Mucosa of stomach (tissue), 1 donor: ENCODE measurements at regions not wholly inside any gene's neighbourhood (a gene's known extent, or its start where the extent isn't known, plus 50 kb on each side); places are given as distances from the start of the nearest gene placed in this dataset.

Experiments
- H3K27me3 ChIP-seq: one replicate; pipeline ENCODE4 v1.7.0; 2013; ENCODE audit warnings: mild to moderate bottlenecking, low read length; ENCODE audit not compliant: control insufficient read depth, insufficient read depth
- H3K36me3 ChIP-seq: one replicate; pipeline ENCODE4 v1.7.0; 2013; ENCODE audit warnings: low read length; ENCODE audit not compliant: control insufficient read depth, insufficient read depth
- H3K4me1 ChIP-seq: one replicate; pipeline ENCODE4 v1.7.0; 2013; ENCODE audit warnings: mild to moderate bottlenecking, low read length; ENCODE audit not compliant: control insufficient read depth, insufficient read depth
- H3K4me3 ChIP-seq: one replicate; pipeline ENCODE4 v1.7.0; 2013; ENCODE audit warnings: low read length
- H3K9ac ChIP-seq: one replicate; pipeline ENCODE4 v1.7.0; 2013; ENCODE audit warnings: mild to moderate bottlenecking, low read length, moderate library complexity
- H3K9me3 ChIP-seq: one replicate; pipeline ENCODE4 v1.7.0; 2013; ENCODE audit warnings: mild to moderate bottlenecking, low read length, moderate library complexity; ENCODE audit not compliant: control insufficient read depth
- donor health status: Pancreatic carcinoma.

DNA sequence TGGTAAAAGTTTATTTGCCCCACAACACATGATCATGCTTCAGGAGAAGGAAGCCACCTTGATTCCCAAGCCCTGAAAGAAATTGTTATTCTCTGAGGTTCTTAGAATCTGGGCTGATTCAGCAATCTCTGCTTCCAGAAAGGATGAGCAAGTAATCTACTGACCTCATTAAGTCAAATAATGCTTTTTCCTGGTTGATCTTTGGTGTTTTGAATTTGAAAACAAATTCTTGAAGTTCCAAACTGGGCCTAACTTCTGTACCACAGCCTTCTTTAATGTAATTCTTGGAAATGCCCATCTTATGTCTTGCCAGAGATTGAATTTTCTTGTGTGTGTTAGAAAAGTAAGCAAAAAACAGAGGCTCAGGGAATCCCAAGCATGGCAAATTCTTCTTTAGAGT lies 319.2 kb upstream of the DDHD1 start:
- no peaks in the 10 kb centered on the region for H3K4me1 ChIP-seq
- H3K9me3 ChIP-seq: no peaks in the 10 kb centered on the region
- H3K27me3 ChIP-seq: no peaks in the 10 kb centered on the region
- H3K36me3 ChIP-seq: no peaks in the 10 kb centered on the region
- H3K9ac ChIP-seq: no peak overlapping the region
- no peak overlapping the region for H3K4me3 ChIP-seq

DNA sequence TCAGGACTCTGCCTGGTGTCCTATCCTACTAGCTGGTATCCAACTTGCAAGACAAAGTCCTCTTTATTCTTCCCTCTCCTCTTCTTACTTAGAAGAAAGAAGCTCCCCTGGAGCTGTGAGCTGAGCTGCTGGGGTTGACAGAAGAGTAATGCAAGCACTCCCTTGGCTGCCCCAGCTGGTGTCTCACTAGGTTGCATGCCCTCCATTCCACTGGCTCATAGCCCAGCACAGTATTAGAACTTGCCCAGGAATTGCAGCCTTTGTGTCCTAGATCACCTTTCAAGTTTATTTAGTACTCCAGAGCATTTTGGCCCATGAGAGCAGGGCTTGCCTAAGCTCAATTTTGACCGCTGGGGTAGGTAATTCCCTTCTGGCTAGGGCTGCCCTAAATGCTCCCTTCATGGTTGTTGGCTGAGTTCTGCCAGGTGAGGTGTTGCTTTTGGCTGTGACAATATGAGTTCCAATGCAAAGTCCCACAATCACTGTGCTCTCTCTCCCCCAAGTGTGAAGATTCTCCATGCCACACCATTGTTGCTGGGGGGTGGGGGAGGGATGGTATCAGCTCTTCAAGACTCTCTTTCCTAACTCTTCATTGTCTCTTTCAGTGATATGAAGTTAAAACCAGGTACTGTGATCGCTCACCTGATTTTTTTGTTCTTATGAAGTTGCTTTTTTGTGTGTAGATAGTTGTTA lies 317.4 kb upstream of the DDHD1 start:
- H3K9me3 ChIP-seq: no peaks in the 10 kb centered on the region
- no peak overlapping the region for H3K9ac ChIP-seq
- no peak overlapping the region for H3K4me3 ChIP-seq
- no peaks in the 10 kb centered on the region for H3K4me1 ChIP-seq
- no peaks in the 10 kb centered on the region for H3K36me3 ChIP-seq
- no peaks in the 10 kb centered on the region for H3K27me3 ChIP-seq

GRCh38 chr14:53468876-53469275 lies 315.8 kb upstream of the DDHD1 start:
- Histone ChIP-seq H3K36me3 (no peaks in the 10 kb centered on the region), H3K27me3 (no peaks in the 10 kb centered on the region), H3K4me3 (no peak overlapping the region), H3K9ac (no peak overlapping the region), H3K9me3 (no peaks in the 10 kb centered on the region), H3K4me1 (no peaks in the 10 kb centered on the region)

DNA sequence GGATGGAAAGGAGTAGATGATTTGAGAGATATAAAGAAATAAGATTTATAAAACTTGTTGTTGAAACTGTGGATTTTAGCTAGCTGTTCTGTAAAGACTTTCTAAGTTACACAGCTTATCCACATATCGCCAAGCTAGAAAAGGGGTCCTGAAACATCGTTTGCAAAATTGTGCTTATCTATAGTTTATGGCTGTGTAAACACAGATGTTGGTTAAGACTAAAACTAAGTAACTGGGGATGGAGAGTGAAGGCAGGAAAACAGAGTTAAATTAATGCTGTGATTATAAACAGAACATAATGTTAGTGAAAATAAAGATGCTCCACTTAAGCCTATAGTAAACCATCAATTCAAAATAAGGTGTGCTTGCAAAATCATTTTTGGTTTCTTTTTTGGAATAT lies 311.3 kb upstream of the DDHD1 start:
- no peaks in the 10 kb centered on the region for H3K9me3 ChIP-seq
- no peak overlapping the region for H3K9ac ChIP-seq
- H3K4me1 ChIP-seq: no peaks in the 10 kb centered on the region
- H3K36me3 ChIP-seq: no peaks in the 10 kb centered on the region
- H3K4me3 ChIP-seq: no peak overlapping the region
- no peaks in the 10 kb centered on the region for H3K27me3 ChIP-seq

- Histone ChIP-seq H3K4me1 (peaks cover 6% of the 10 kb centered on the region), H3K4me3 (no peak overlapping the region), H3K9ac (no peak overlapping the region), H3K27me3 (no peaks in the 10 kb centered on the region), H3K9me3 (no peaks in the 10 kb centered on the region), H3K36me3 (no peaks in the 10 kb centered on the region)
These were observed 310.0 kb upstream of the DDHD1 start for GRCh38 chr14:53462931-53463778.

DNA sequence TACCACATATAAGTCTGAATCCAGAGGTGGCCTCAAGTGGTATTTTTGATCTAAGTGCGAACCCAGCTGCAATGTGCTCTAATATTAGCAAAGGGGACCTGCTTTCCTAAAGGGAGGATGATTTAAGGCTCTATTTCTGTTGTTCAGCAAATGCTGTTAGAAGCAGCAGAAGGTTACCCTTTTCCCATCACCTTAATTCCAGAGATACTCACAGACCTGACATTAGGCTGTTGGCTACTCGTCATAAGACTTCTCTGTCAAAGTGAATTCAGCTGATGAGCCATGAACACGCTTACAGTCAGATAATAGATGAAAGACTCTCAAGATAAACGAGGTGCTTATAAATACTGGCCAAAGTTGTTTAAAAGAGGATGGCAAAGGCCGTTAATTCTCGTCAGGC lies 308.7 kb upstream of the DDHD1 start:
- Histone ChIP-seq H3K36me3 (no peaks in the 10 kb centered on the region), H3K27me3 (no peaks in the 10 kb centered on the region), H3K9me3 (no peaks in the 10 kb centered on the region), H3K9ac (no peak overlapping the region), H3K4me1 (peaks cover 9% of the 10 kb centered on the region), H3K4me3 (no peak overlapping the region)

DNA sequence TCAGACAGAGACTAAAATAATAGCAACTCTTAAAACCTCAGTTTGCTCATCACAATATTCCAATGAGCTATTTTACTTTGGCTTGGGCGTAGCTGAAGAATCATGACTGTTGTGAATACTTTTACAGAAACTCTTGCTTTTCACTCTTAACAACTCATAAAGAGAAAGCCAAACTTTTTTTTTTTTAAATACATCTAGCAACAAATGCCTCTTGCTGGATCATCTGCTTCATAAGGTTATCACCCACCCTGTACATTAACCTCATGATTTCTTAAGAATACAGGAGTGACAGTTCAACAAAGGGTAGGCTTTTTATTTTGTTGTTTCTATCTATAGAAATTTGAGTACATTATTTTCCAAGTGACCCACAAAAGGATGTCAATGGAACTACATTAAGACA lies 307.4 kb upstream of the DDHD1 start:
- no peak overlapping the region for H3K9ac ChIP-seq
- no peak overlapping the region for H3K4me3 ChIP-seq
- H3K4me1 ChIP-seq: peaks cover 9% of the 10 kb centered on the region
- no peaks in the 10 kb centered on the region for H3K27me3 ChIP-seq
- no peaks in the 10 kb centered on the region for H3K36me3 ChIP-seq
- no peaks in the 10 kb centered on the region for H3K9me3 ChIP-seq

DNA sequence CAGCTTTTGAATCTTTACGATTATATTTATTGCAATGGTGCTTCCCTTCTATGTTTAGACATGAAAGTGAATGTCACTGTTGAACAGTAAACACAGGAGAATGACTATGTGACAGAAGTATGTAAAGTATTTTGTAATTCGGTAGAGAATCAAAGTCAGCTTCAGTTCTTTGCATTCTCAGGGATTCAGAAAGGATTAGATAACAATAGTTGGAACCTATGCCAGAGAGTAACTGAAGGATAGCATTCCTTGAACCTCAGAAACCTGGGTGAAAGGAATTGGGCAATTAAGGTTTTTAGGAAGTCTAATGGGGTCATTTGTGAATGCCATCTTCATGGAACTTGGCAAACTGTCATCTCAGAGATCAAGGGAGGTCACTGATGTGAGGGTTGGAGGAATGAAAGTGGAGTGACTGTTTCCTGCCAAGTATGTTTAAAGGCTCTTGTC lies 305.3 kb upstream of the DDHD1 start:
- Histone ChIP-seq H3K9me3 (no peaks in the 10 kb centered on the region), H3K9ac (no peak overlapping the region), H3K4me3 (no peak overlapping the region), H3K36me3 (no peaks in the 10 kb centered on the region), H3K27me3 (no peaks in the 10 kb centered on the region), H3K4me1 (peaks cover 9% of the 10 kb centered on the region)

DNA sequence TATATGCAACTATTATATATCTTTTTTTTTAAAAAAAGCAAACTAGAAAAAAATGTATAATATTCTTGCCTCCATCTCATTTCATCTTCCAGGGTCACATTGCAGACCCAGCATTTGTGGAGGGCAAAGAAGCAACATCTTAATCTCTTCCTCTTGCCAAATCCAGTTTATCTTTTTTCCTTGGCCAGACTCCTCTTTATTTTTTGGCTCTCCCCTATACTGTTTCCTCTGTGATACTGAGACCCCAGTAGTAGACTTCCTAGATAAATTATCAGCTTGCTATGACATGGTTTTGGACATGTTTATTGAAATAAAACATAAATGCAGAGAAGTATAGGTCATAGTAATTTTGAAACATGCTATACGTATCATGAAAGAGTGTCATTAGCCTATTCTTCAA lies 303.8 kb upstream of the DDHD1 start:
- Histone ChIP-seq H3K27me3 (no peaks in the 10 kb centered on the region), H3K36me3 (no peaks in the 10 kb centered on the region), H3K9ac (no peak overlapping the region), H3K4me3 (no peak overlapping the region), H3K9me3 (no peaks in the 10 kb centered on the region), H3K4me1 (peaks cover 17% of the 10 kb centered on the region)

GRCh38 chr14:53452005-53452673 lies 299.0 kb upstream of the DDHD1 start:
- H3K4me1 ChIP-seq: peaks cover 28% of the 10 kb centered on the region
- H3K4me3 ChIP-seq: no peak overlapping the region
- H3K9me3 ChIP-seq: no peaks in the 10 kb centered on the region
- no peak overlapping the region for H3K9ac ChIP-seq
- H3K27me3 ChIP-seq: no peaks in the 10 kb centered on the region
- no peaks in the 10 kb centered on the region for H3K36me3 ChIP-seq

GRCh38 chr14:53450871-53451270 lies 297.7 kb upstream of the DDHD1 start:
- Histone ChIP-seq H3K36me3 (no peaks in the 10 kb centered on the region), H3K4me3 (no peak overlapping the region), H3K9me3 (no peaks in the 10 kb centered on the region), H3K27me3 (no peaks in the 10 kb centered on the region), H3K9ac (no peak overlapping the region), H3K4me1 (peaks cover 28% of the 10 kb centered on the region)

DNA sequence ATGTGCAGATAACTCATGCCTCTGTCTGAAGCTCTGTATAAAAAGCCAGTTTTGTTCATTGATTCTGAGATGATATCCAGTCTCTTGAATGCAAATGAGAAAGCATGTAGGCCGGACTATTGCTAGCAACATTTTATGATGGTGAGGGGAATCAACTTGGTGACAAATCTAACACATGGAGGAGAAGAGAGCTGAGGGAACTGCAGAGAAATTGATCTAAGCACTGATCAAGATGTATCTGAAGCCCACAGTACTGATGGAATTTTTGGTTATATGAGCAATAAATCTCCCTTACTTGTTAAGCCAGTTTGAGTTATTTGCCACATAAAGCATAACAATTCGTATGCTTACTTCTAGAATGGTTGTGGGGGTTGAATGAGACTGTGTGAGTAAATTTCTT lies 295.6 kb upstream of the DDHD1 start:
- H3K9ac ChIP-seq: no peak overlapping the region

More for the DNA sequence above, 295.6 kb upstream of the DDHD1 start:
- no peaks in the 10 kb centered on the region for H3K27me3 ChIP-seq
- H3K4me1 ChIP-seq: peaks cover 32% of the 10 kb centered on the region
- no peaks in the 10 kb centered on the region for H3K9me3 ChIP-seq
- no peaks in the 10 kb centered on the region for H3K36me3 ChIP-seq
- H3K4me3 ChIP-seq: no peak overlapping the region
